IMR-90 (cell line): ENCODE measurements at regions not wholly inside any gene's neighbourhood (a gene's known extent, or its start where the extent isn't known, plus 50 kb on each side); places are given as distances from the start of the nearest gene placed in this dataset.
"Not testable (repeated sequence)": the region's sequence is repeated elsewhere in the genome, so short reads cannot be mapped to it uniquely, and the experiment has no call there.

Experiments used
- ATAC-seq: fragments of 200-7000 bp; cut with Tn5 transposase; 2 replicates; pipeline ENCODE4 v1.9.1; 2020; ENCODE audit warnings: low read depth, mild to moderate bottlenecking, moderate library complexity
- BruUV-seq: library from RNA; stranded (reverse); fragments of 400-500 nt; replicated peaks from 2 replicates; lab custom pipeline; 2021; lab: Mats Ljungman, UMichigan
- CTCF ChIA-PET: fragments of 300-600 bp; formaldehyde crosslinking; extraction: SDS; loops from one replicate; lab custom pipeline; 2021; ENCODE audit warnings: antibody characterized with exemption; lab: Yijun Ruan, JAX
- POLR2A ChIA-PET: fragments of 300-600 bp; sonication (Branson Sonifier 250); formaldehyde crosslinking; loops from one replicate; lab custom pipeline; 2022; ENCODE audit warnings: antibody characterized with exemption; ENCODE audit not compliant: unreplicated experiment; lab: Charles Lee
- DNase-seq: peaks from one replicate; pipeline ENCODE4 v3.0.0; 2013
- H2AFZ ChIP-seq: replicated peaks from 2 replicates; pipeline ENCODE3; 2013; ENCODE audit warnings: low read length, mild to moderate bottlenecking; ENCODE audit not compliant: poor library complexity
- H2AK5ac ChIP-seq: 2 replicates; pipeline ENCODE4 v1.6.1; 2013; ENCODE audit warnings: low read depth, low read length, inconsistent platforms
- H2AK9ac ChIP-seq: replicated peaks from 2 replicates; pipeline ENCODE3; 2013; ENCODE audit warnings: mild to moderate bottlenecking, low read depth, low read length, moderate library complexity; ENCODE audit not compliant: poor library complexity
- H2BK120ac ChIP-seq: 2 replicates; pipeline ENCODE4 v1.6.1; 2013; ENCODE audit warnings: low read depth, low read length, inconsistent platforms
- H2BK15ac ChIP-seq: 3 replicates; pipeline ENCODE4 v1.6.1; 2013; ENCODE audit warnings: low read depth, low read length, inconsistent platforms
- H2BK20ac ChIP-seq: 2 replicates; pipeline ENCODE4 v1.6.1; 2013; ENCODE audit warnings: low read depth, mild to moderate bottlenecking, inconsistent platforms, low read length, moderate library complexity
- H2BK5ac ChIP-seq: 2 replicates; pipeline ENCODE4 v1.6.1; 2013; ENCODE audit warnings: mild to moderate bottlenecking, low read depth, low read length, inconsistent platforms; ENCODE audit not compliant: poor library complexity, severe bottlenecking
- H3K14ac ChIP-seq: replicated peaks from 2 replicates; pipeline ENCODE4 v1.6.1; 2013; ENCODE audit warnings: low read depth, low read length, inconsistent platforms
- H3K18ac ChIP-seq: 2 replicates; pipeline ENCODE4 v1.6.1; 2013; ENCODE audit warnings: low read depth, low read length, control low read depth
- H3K23ac ChIP-seq: 2 replicates; pipeline ENCODE4 v1.6.1; 2013; ENCODE audit warnings: low read depth, low read length, inconsistent platforms
- H3K27ac ChIP-seq: 2 replicates; pipeline ENCODE4 v1.5.1; 2013; ENCODE audit warnings: mild to moderate bottlenecking, control low read depth, low read length; ENCODE audit not compliant: insufficient read depth
- H3K27me3 ChIP-seq: 2 replicates; pipeline ENCODE4 v1.6.1; 2013; ENCODE audit warnings: low read length; ENCODE audit not compliant: control insufficient read depth, insufficient read depth
- H3K36me3 ChIP-seq: 2 replicates; pipeline ENCODE4 v1.6.1; 2013; ENCODE audit warnings: low read length, mixed read lengths; ENCODE audit not compliant: control insufficient read depth, insufficient read depth
- H3K4ac ChIP-seq: 2 replicates; pipeline ENCODE4 v1.6.1; 2013; ENCODE audit warnings: low read depth, low read length, inconsistent platforms
- H3K4me1 ChIP-seq: 2 replicates; pipeline ENCODE4 v1.6.1; 2013; ENCODE audit warnings: low read length, mixed read lengths; ENCODE audit not compliant: control insufficient read depth, insufficient read depth
- H3K4me2 ChIP-seq: 2 replicates; pipeline ENCODE4 v1.6.1; 2013; ENCODE audit warnings: low read depth, mild to moderate bottlenecking, control low read depth, low read length, moderate library complexity
- H3K4me3 ChIP-seq: 2 replicates; pipeline ENCODE4 v1.5.1; 2013; ENCODE audit warnings: low read depth, mild to moderate bottlenecking, control low read depth, low read length, moderate library complexity; ENCODE audit not compliant: insufficient read depth
- H3K56ac ChIP-seq: 2 replicates; pipeline ENCODE4 v1.6.1; 2013; ENCODE audit warnings: low read length, inconsistent platforms; ENCODE audit not compliant: insufficient read depth; ENCODE audit errors: extremely low read depth
- H3K79me1 ChIP-seq, 2 experiments: 2 replicates each; pipeline ENCODE4 v1.6.1; 2013; ENCODE audit warnings: low read length in 2 of 2, inconsistent platforms in 1 of 2, low read depth in 1 of 2
- H3K9ac ChIP-seq: 2 replicates; pipeline ENCODE4 v1.6.1; 2013; ENCODE audit warnings: low read depth, low read length, control low read depth
- H3K9me1 ChIP-seq: 2 replicates; pipeline ENCODE4 v1.6.1; 2013; ENCODE audit warnings: low read length, inconsistent platforms; ENCODE audit not compliant: insufficient read depth
- H3K9me3 ChIP-seq: 2 replicates; pipeline ENCODE4 v1.6.1; 2013; ENCODE audit warnings: low read length; ENCODE audit not compliant: control insufficient read depth, insufficient read depth
- H4K20me1 ChIP-seq: 2 replicates; pipeline ENCODE4 v1.6.1; 2013; ENCODE audit warnings: low read length, inconsistent platforms; ENCODE audit not compliant: insufficient read depth
- H4K5ac ChIP-seq: 2 replicates; pipeline ENCODE4 v1.6.1; 2013; ENCODE audit warnings: mild to moderate bottlenecking, low read depth, low read length, control low read depth
- H4K8ac ChIP-seq, 2 experiments: 2 replicates each; pipeline ENCODE4 v1.6.1; 2013; ENCODE audit warnings: low read depth in 2 of 2, low read length in 2 of 2, control low read depth in 1 of 2, inconsistent platforms in 1 of 2
- H4K91ac ChIP-seq: 2 replicates; pipeline ENCODE4 v1.6.1; 2013; ENCODE audit warnings: low read depth, low read length, inconsistent platforms; ENCODE audit not compliant: insufficient read depth
- WGBS, 2 experiments: methylation state at CpG; one replicate each; pipeline versions ENCODE4 v1.1.5 to v1.1.7; 2013; ENCODE audit warnings: missing lambda C conversion rate in 2 of 2; ENCODE audit not compliant: insufficient read length in 1 of 2; ENCODE audit errors: extremely low coverage in 2 of 2; 5-methylcytosine and 5-hydroxymethylcytosine counted together
- dilution Hi-C: fragments of 300-500 bp; cut with HindIII; formaldehyde crosslinking; loops from one replicate; pipeline ENCODE4 v1.14.3; 2018; ENCODE audit warnings: low sequenced_read_pairs; ENCODE audit not compliant: unreplicated experiment
- in situ Hi-C: fragments of 300-500 bp; cut with MboI; formaldehyde crosslinking; loops from 3 replicates; pipeline ENCODE4 v1.14.3; 2019; ENCODE audit warnings: low sequenced_read_pairs, inconsistent platforms, mixed read lengths
- intact Hi-C: fragments of 100-400 bp; cut with micrococcal nuclease; formaldehyde crosslinking; loops from 2 replicates; pipeline ENCODE4 v1.10.0; 2022

DNA sequence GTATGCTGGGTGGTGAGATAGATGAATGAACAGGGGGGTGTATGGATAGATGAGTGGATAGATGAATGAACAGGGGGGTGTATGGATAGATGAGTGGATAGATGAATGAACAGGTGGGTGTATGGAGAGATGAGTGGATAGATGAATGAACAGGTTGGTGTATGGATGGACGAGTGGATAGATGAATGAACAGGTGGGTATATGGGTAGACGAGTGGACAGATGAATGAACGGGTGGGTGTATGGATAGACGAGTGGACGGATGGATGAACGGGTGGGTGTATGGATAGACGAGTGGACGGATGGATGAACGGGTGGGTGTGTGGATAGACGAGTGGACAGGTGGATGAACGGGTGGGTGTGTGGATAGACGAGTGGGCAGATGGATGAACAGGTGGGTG is 110.3 kb upstream of the ZNF469 start:
- intact Hi-C loops, dilution Hi-C loops, ATAC-seq, H4K5ac ChIP-seq, POLR2A ChIA-PET, H3K14ac ChIP-seq, H4K8ac ChIP-seq, H4K91ac ChIP-seq, H3K4ac ChIP-seq, BruUV-seq, DNase-seq, H4K20me1 ChIP-seq, H2BK20ac ChIP-seq, H3K27ac ChIP-seq, H3K9ac ChIP-seq, H3K4me3 ChIP-seq, H3K9me1 ChIP-seq, H3K27me3 ChIP-seq, H3K9me3 ChIP-seq, H3K18ac ChIP-seq, H2AK9ac ChIP-seq, H2BK5ac ChIP-seq, H3K4me2 ChIP-seq, in situ Hi-C loops, H2BK120ac ChIP-seq, CTCF ChIA-PET, H2AK5ac ChIP-seq, H3K56ac ChIP-seq, H2BK15ac ChIP-seq, H2AFZ ChIP-seq, H3K36me3 ChIP-seq, H3K79me1 ChIP-seq, H3K23ac ChIP-seq: not testable (repeated sequence)
- peaks cover 12% of the 10 kb centered on the region for H3K4me1 ChIP-seq
- 99% methylated on average over 8 of the region's 12 CpGs; no CpG with 5 or more reads in 1 of the 2 experiments for WGBS, 2 experiments
